Heart left ventricle (tissue), 16 donors: ENCODE measurements at regions not wholly inside any gene's neighbourhood (a gene's known extent, or its start where the extent isn't known, plus 50 kb on each side); places are given as distances from the start of the nearest gene placed in this dataset.

Experiments used
- ATAC-seq, 4 donors: fragments of 200-7000 bp; cut with Tn5 transposase; one replicate each; pipeline ENCODE4 v1.9.1; 2020 to 2022; ENCODE audit warnings: moderate library complexity in 4 of 4, mild to moderate bottlenecking in 3 of 4, moderate number of reproducible peaks in 1 of 4
- DNase-seq, 5 donors: peaks; one replicate each; pipeline ENCODE4 v3.0.0-alpha.2; 2020
- H3K27ac ChIP-seq, 12 donors: fragments of 200-600 bp; sonication (generic) in 4 of 12; one replicate each; pipeline versions ENCODE4 v1.5.0 to v1.8.0; 2016 to 2022; ENCODE audit warnings: mild to moderate bottlenecking in 2 of 12
- H3K27me3 ChIP-seq, 9 donors: fragments of 200-600 bp; sonication (generic) in 2 of 9; one replicate each; pipeline versions ENCODE4 v1.5.1 to v1.8.0; 2016 to 2022; ENCODE audit warnings: mild to moderate bottlenecking in 3 of 9
- H3K36me3 ChIP-seq, 9 donors: fragments of 200-600 bp; sonication (generic) in 2 of 9; one replicate each; pipeline versions ENCODE4 v1.5.0 to v1.8.0; 2018 to 2022; ENCODE audit warnings: mild to moderate bottlenecking in 2 of 9
- H3K4me1 ChIP-seq, 12 donors: fragments of 200-600 bp; sonication (generic) in 4 of 12; one replicate each; pipeline versions ENCODE4 v1.5.0 to v1.8.0; 2016 to 2022; ENCODE audit warnings: mild to moderate bottlenecking in 3 of 12
- H3K4me3 ChIP-seq, 12 donors: fragments of 200-600 bp; sonication (generic) in 4 of 12; one replicate each; pipeline versions ENCODE4 v1.5.0 to v1.8.0; 2017 to 2022; ENCODE audit warnings: mild to moderate bottlenecking in 9 of 12, moderate library complexity in 4 of 12
- H3K9me3 ChIP-seq, 12 donors: fragments of 200-600 bp; sonication (generic) in 4 of 12; one replicate each; pipeline versions ENCODE4 v1.5.0 to v1.8.0; 2016 to 2022; ENCODE audit warnings: mild to moderate bottlenecking in 1 of 12
- POLR2A ChIP-seq, 2 donors: fragments of 450-650 bp; IDR thresholded peaks; one replicate each; pipeline ENCODE4 v1.6.1; 2017; ENCODE audit warnings: antibody characterized with exemption in 2 of 2, mild to moderate bottlenecking in 2 of 2, moderate library complexity in 2 of 2
- WGBS, 4 donors: extraction: QIAGEN DNeasy Blood & Tissue Kit in 2 of 4; methylation state at CpG; one replicate each; pipeline versions ENCODE4 v1.1.5 to v1.1.7; 2013 to 2018; 5-methylcytosine and 5-hydroxymethylcytosine counted together
- intact Hi-C, 10 donors: fragments of 100-400 bp; cut with DNase I; formaldehyde crosslinking; loops; one replicate each; pipeline versions ENCODE4 v1.11.1 to v1.14.2; 2022
- TF ChIP-seq, protein P1 (sequence below), 12 donors: fragments of 200-600 bp; sonication (generic) in 4 of 12; IDR thresholded peaks; one replicate each; pipeline versions ENCODE4 v1.5.0 to v1.8.0; 2018 to 2022; ENCODE audit warnings: antibody characterized with exemption in 12 of 12, mild to moderate bottlenecking in 5 of 12
- donor health status: ischemic (EF 13 %, LVEDD 7.1; RV severe dilation, severe dysfunction).
- donor health status: healthy with polysubstance abuse.
- donor health status: DM: no; HTN: yes; CAD: no.
- donor health status: DM: no; HTN: no; CAD: no.
- donor health status: ischemic (EF 25% LVEDD 6.9; RV normal size, moderate dysfunction).
- donor health status: ischemic (EF 25% LVEDD 5.7; RV mildly dilated, moderate dysfunction).
- donor health status: healthy.
- donor health status: DM: yes; HTN: yes; CAD: no.
- donor health status: ischemic (EF 35%, LVEDD 5.7; RV mildly dilated, moderate dysfunction).
- donor health status: nonischemic (EF 11% LVEDD 7.7; RV severe dilation, severe dysfunction).
- donor health status: DM: yes; HTN: yes; CAD: no.
- donor health status: PGD.
- donor health status: ischemic (EF 29% LVEDD 5.4; RV normal size, mild dysfunction).
- donor health status: nonischemic (EF 23%, LVEDD 6.1; RV moderate dilation, normal function).

- peaks cover 0 to 8% (median 0%) of the 10 kb centered on the region in 9 donors for H3K27me3 ChIP-seq
- H3K9me3 ChIP-seq, result peaks cover 0 to 4% (median 0%) of the 10 kb centered on the region in 12 donors
- TF ChIP-seq, protein P1, sequence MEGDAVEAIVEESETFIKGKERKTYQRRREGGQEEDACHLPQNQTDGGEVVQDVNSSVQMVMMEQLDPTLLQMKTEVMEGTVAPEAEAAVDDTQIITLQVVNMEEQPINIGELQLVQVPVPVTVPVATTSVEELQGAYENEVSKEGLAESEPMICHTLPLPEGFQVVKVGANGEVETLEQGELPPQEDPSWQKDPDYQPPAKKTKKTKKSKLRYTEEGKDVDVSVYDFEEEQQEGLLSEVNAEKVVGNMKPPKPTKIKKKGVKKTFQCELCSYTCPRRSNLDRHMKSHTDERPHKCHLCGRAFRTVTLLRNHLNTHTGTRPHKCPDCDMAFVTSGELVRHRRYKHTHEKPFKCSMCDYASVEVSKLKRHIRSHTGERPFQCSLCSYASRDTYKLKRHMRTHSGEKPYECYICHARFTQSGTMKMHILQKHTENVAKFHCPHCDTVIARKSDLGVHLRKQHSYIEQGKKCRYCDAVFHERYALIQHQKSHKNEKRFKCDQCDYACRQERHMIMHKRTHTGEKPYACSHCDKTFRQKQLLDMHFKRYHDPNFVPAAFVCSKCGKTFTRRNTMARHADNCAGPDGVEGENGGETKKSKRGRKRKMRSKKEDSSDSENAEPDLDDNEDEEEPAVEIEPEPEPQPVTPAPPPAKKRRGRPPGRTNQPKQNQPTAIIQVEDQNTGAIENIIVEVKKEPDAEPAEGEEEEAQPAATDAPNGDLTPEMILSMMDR (IDR thresholded peaks at IDR 0.05), result no peak
- TF ChIP-seq POLR2A (IDR thresholded peaks at IDR 0.05), result no peak
- no peak overlapping the region for H3K4me3 ChIP-seq
- no peak for ATAC-seq
- intact Hi-C loops, result no loop called here
- 89 to 91% (median 89%) methylated on average over 13 of the region's 13 CpGs for WGBS, 4 donors
- DNase-seq, result no peak
- no peak overlapping the region for H3K27ac ChIP-seq
- H3K36me3 ChIP-seq, result no peaks in the 10 kb centered on the region
- H3K4me1 ChIP-seq, result no peaks in the 10 kb centered on the region
These were observed 189.4 kb downstream of the IRX2 start for GRCh38 chr5:2562036-2562435.

- WGBS, 4 donors, result 83 to 92% (median 86%) methylated on average over 4 to 5 of the region's 5 CpGs
- H3K27ac ChIP-seq, result no peak overlapping the region
- H3K36me3 ChIP-seq, result no peaks in the 10 kb centered on the region
- ATAC-seq (no peak), DNase-seq (no peak)
- no peaks in the 10 kb centered on the region for H3K4me1 ChIP-seq
- peaks cover 0 to 8% (median 0%) of the 10 kb centered on the region in 9 donors for H3K27me3 ChIP-seq
- H3K9me3 ChIP-seq, result peaks cover 0 to under 1% (median 0%) of the 10 kb centered on the region in 12 donors
- no peak overlapping the region for H3K4me3 ChIP-seq
- TF ChIP-seq, protein P1 (IDR thresholded peaks at IDR 0.05), result no peak
- TF ChIP-seq POLR2A (IDR thresholded peaks at IDR 0.05), result no peak
- intact Hi-C loops, result no loop called here
These were observed 191.0 kb downstream of the IRX2 start for GRCh38 chr5:2560435-2560834.

- intact Hi-C loops, result no loop called here
- Histone ChIP-seq H3K4me1 (no peaks in the 10 kb centered on the region), H3K9me3 (peaks cover 0 to 30% (median 14%) of the 10 kb centered on the region in 12 donors), H3K27me3 (peaks cover 0 to 2% (median 0%) of the 10 kb centered on the region in 9 donors), H3K27ac (no peak overlapping the region), H3K36me3 (no peaks in the 10 kb centered on the region), H3K4me3 (no peak overlapping the region)
- TF ChIP-seq, protein P1 (IDR thresholded peaks at IDR 0.05), result no peak
- no peak for TF ChIP-seq POLR2A (IDR thresholded peaks at IDR 0.05)
- no peak for ATAC-seq
- DNase-seq, result no peak
- 80 to 91% (median 86%) methylated on average over 12 of the region's 12 CpGs for WGBS, 4 donors
These were observed 194.0 kb downstream of the IRX2 start for GRCh38 chr5:2557435-2557834.

DNA sequence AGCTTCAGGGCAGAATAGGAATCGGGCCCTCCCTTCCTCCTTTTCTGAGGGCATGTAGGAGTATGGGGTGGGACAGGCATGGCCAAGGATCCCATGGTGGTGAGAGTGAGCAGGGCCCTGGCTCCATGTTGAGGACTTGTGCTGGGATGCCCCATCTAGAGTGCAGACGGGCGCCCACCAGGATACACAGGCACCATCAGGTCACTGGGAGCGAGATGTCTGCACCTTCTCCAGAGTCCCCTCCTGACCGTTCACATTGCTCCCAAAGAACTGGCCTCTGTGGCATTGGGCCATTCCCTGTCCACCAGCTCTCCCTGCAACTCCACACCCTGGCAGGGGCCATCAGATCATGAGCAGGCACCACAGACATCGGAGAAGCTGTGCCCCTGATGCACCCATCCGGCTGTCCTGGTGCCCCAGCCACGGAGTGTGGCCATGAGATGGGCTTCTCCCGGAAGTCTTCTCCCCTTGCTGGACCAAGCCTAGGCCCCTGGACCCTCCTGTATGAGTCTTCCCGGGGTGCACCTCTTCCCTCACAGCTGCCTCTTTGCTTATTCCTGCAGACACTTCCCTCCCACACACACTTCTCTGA, 195.0 kb downstream of the IRX2 start:
- WGBS, 4 donors, result 86 to 96% (median 90%) methylated on average over 9 to 10 of the region's 10 CpGs
- DNase-seq, result no peak
- H3K4me3 ChIP-seq, result no peak overlapping the region
- peaks cover 0 to 31% (median 14%) of the 10 kb centered on the region in 12 donors for H3K9me3 ChIP-seq
- no peak for TF ChIP-seq POLR2A (IDR thresholded peaks at IDR 0.05)
- TF ChIP-seq, protein P1 (IDR thresholded peaks at IDR 0.05), result no peak
- no peaks in the 10 kb centered on the region for H3K27me3 ChIP-seq
- no peak overlapping the region for H3K27ac ChIP-seq
- no peak for ATAC-seq
- no peaks in the 10 kb centered on the region for H3K36me3 ChIP-seq
- intact Hi-C loops, result no loop called here
- no peaks in the 10 kb centered on the region for H3K4me1 ChIP-seq
